HUES48 (cell line): ENCODE measurements at regions not wholly inside any gene's neighbourhood (a gene's known extent, or its start where the extent isn't known, plus 50 kb on each side); places are given as distances from the start of the nearest gene placed in this dataset.

Experiments used
- H3K27ac ChIP-seq: one replicate; pipeline ENCODE4 v1.7.0; 2013; ENCODE audit warnings: low read depth, low read length, inconsistent platforms
- H3K27me3 ChIP-seq: 2 replicates; pipeline ENCODE4 v1.6.1; 2013; ENCODE audit warnings: mild to moderate bottlenecking, low read length; ENCODE audit not compliant: control insufficient read depth, insufficient read depth
- H3K36me3 ChIP-seq: 2 replicates; pipeline ENCODE4 v1.6.1; 2013; ENCODE audit warnings: low read length; ENCODE audit not compliant: control insufficient read depth, insufficient read depth
- H3K4me1 ChIP-seq: 2 replicates; pipeline ENCODE4 v1.6.1; 2013; ENCODE audit warnings: mild to moderate bottlenecking, low read length; ENCODE audit not compliant: control insufficient read depth, insufficient read depth
- H3K4me3 ChIP-seq: 2 replicates; pipeline ENCODE4 v1.5.1; 2013; ENCODE audit warnings: mild to moderate bottlenecking, low read depth, low read length
- H3K9ac ChIP-seq: 2 replicates; pipeline ENCODE4 v1.6.1; 2013; ENCODE audit warnings: mild to moderate bottlenecking, low read depth, low read length, moderate library complexity
- H3K9me3 ChIP-seq: 2 replicates; pipeline ENCODE4 v1.6.1; 2013; ENCODE audit warnings: low read length; ENCODE audit not compliant: control insufficient read depth, insufficient read depth

DNA sequence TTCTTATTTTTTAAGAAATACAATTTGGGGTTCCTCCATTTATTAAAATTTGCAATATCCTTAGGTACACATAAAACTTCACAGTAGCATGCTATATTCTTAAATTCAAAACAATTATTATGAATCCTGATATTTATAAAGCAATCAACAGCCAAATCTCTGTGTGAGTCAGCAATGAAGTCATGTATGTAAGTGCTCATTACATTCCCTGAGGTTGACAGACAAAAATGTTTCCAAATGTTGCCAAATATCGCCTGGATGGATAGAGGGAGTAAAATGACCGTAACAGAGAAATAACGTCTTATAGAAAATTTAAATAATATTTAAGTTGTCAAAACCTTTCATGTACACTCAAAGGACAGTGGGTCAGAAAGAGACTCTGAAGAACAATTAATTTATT is 220.0 kb downstream of the PCDH18 start:
- no peak overlapping the region for H3K27ac ChIP-seq
- H3K9me3 ChIP-seq = no peaks in the 10 kb centered on the region

DNA sequence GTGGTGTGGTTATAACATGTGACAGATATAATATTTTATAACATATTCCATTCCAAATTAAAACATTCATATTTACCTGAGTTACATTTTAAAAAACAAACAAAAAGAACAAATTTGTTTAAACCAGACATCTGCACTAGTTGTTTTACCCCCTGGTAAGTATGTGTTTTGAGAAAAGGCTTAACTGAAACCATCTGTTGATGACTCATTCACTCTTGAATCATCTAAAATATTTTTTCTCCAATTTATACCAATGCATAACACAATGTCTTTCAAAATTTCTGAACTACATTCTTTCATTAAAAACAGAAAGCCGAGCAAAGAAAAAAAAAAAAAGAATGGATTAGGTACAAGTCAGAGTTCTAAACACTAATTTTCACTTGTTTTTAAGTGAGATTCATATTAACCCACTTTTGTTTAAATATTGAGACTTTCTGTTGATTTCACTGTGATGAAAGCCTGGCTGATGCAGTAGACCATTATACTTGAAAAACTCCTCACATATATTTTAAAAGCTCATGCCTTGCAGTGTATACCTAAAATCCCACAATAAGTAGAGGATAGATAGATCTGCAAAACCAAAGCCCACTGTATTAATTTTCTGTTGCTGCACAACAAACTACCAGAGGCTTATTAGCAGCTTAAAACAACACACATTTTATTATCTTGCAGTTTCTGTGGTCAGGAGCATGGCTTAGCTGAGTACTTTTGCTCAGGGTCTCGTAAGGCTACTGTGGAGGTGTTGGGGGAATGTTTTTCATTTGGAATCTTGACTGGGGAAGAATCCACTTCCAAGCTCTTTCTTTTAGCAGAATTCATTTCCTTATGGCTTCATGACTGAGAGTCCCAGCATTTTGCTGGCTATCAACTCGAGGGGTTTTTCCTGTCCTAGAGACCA is 221.5 kb downstream of the PCDH18 start:
- Histone ChIP-seq H3K27me3 (no peaks in the 10 kb centered on the region), H3K4me1 (no peaks in the 10 kb centered on the region; the same call in 1 of the 2 replicates), H3K36me3 (no peaks in the 10 kb centered on the region), H3K9ac (no peak overlapping the region), H3K4me3 (no peak overlapping the region), H3K9me3 (no peaks in the 10 kb centered on the region), H3K27ac (no peak overlapping the region)

More for the DNA sequence above, 220.0 kb downstream of the PCDH18 start:
- H3K27me3 ChIP-seq = no peaks in the 10 kb centered on the region
- H3K9ac ChIP-seq = no peak overlapping the region
- H3K4me3 ChIP-seq = no peak overlapping the region
- no peaks in the 10 kb centered on the region; the same call in 1 of the 2 replicates for H3K4me1 ChIP-seq
- no peaks in the 10 kb centered on the region for H3K36me3 ChIP-seq

DNA sequence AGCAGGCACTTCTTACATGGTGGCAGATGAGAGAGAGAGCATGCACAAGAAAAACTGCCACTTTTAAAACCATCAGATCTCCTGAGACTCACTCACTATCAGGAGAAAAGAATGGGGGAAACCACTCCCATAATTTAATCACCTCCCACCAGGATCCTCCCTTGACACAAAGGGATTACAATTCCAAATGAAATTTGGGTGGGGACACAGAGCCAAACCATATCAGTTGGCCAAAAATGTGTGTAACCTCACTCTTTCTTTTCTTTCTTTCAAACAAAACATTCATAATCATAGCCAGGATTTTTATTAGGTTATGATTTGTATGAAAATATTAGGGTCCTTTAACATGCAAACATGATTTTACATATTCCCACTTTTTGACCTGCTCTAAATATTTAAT is 222.1 kb downstream of the PCDH18 start:
- Histone ChIP-seq H3K9me3 (no peaks in the 10 kb centered on the region), H3K27ac (no peak overlapping the region), H3K4me1 (no peaks in the 10 kb centered on the region; the same call in 1 of the 2 replicates), H3K4me3 (no peak overlapping the region), H3K36me3 (no peaks in the 10 kb centered on the region), H3K9ac (no peak overlapping the region), H3K27me3 (no peaks in the 10 kb centered on the region)

DNA sequence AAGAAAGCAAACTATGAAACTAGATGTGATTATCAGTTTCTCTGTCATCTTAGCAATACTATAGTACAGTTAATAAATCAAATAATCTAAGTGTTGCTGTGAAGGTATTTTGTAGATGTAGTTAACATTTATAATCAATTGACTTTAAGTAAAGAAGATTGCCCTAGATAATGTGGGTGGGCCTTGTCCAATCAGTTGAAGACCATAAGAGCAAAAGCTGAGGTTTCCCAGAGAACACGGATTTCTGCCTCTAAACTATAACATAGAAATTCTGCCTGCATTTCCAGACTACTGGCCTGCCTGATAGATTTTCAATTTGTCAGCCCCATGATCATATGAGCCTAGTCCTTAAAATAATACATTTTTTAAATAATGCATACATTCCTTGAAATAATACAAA is 222.9 kb downstream of the PCDH18 start:
- no peak overlapping the region for H3K27ac ChIP-seq
- no peaks in the 10 kb centered on the region for H3K27me3 ChIP-seq
- peaks cover 1% of the 10 kb centered on the region for H3K4me1 ChIP-seq
- no peak overlapping the region for H3K4me3 ChIP-seq
- no peaks in the 10 kb centered on the region for H3K9me3 ChIP-seq
- H3K36me3 ChIP-seq = no peaks in the 10 kb centered on the region
- H3K9ac ChIP-seq = no peak overlapping the region

DNA sequence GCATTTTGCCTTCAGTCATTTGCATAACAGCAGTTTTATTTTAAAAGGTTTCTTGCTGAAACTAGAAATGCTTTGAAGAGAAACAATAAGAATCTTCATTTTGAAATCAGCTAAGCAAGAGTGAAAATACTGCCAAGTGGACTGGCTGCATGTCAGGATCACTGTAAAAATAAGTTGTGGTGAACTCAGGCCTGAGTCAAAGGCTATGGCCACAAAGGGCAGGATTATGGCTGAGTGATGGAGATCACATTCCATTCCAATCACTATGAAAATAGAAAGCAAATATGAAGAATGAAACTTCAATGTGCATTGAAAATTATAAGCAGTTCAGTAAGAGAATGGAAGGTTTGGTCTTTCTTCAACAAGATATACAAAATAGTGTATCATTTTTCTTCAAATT is 224.5 kb downstream of the PCDH18 start:
- no peaks in the 10 kb centered on the region for H3K36me3 ChIP-seq
- H3K9me3 ChIP-seq = no peaks in the 10 kb centered on the region
- H3K27me3 ChIP-seq = no peaks in the 10 kb centered on the region
- H3K4me3 ChIP-seq = no peak overlapping the region
- H3K27ac ChIP-seq = no peak overlapping the region
- peaks cover 3% of the 10 kb centered on the region for H3K4me1 ChIP-seq
- no peak overlapping the region for H3K9ac ChIP-seq

DNA sequence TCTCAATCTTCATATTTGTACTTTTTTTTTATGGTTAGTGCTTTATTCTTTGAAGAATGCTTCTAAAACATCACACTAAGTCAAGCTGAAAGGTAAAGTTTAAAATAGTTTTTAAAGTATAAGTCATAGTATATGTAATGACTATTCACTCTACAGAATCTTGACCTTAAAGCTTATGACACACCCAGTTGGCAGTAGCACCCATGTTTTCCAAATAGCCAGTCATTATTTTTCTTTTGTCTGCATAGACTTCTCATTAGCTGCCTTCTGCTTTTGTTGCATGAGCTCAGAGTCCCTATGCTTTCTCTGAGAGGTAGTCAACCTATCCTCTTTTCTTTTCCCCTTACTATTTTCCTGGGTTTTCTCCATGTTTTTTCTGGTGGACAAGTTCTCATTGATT is 231.5 kb downstream of the PCDH18 start:
- Histone ChIP-seq H3K27me3 (no peaks in the 10 kb centered on the region), H3K4me1 (peaks cover 3% of the 10 kb centered on the region; the same call in 1 of the 2 replicates), H3K4me3 (no peak overlapping the region), H3K27ac (no peak overlapping the region), H3K36me3 (no peaks in the 10 kb centered on the region), H3K9me3 (no peaks in the 10 kb centered on the region), H3K9ac (no peak overlapping the region)

DNA sequence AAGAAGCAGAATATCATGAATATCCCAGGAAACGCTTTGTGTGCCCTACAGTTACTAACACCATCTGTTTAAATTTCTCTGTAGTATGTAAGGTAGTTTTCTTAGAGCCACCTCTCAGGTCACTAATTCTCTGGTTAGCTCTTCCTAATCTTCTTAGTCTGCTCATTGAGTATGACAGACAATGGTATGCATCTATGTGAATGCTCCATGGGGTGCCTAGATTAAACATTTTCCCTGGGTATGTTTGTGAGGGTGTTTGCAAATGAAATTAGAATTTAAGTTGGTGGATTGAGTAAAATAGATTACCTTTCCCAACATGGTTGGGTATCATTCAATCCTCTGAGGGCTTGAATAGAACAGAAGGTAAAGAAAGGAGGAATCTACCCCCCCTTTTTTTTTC is 233.0 kb downstream of the PCDH18 start:
- H3K4me3 ChIP-seq = no peak overlapping the region
- no peak overlapping the region for H3K27ac ChIP-seq
- H3K4me1 ChIP-seq = peaks cover under 1% of the 10 kb centered on the region; the same call in 1 of the 2 replicates
- H3K9me3 ChIP-seq = no peaks in the 10 kb centered on the region
- no peaks in the 10 kb centered on the region for H3K36me3 ChIP-seq
- no peak overlapping the region for H3K9ac ChIP-seq
- H3K27me3 ChIP-seq = no peaks in the 10 kb centered on the region

DNA sequence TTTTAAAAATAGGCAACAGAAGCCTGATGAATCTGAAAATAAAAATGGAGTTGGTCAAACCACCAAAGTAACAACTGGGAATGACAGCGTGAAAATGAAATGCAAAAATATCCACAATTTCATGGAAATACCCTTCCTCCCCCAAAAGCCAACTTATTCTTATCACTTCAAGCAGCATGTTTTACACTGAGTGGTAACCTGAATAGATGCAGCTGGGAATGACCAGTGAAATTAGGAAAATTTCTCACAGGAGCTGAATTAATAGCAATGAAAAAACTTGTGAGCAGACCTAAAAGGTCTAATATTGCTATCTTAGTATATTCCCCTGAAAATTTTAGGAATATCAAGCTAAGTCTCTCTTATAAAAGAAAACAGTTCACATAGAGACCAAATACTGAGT is 239.0 kb downstream of the PCDH18 start:
- H3K9ac ChIP-seq = no peak overlapping the region
- H3K4me3 ChIP-seq = no peak overlapping the region
- H3K4me1 ChIP-seq = no peaks in the 10 kb centered on the region
- H3K9me3 ChIP-seq = no peaks in the 10 kb centered on the region
- no peak overlapping the region for H3K27ac ChIP-seq
- no peaks in the 10 kb centered on the region for H3K36me3 ChIP-seq
- H3K27me3 ChIP-seq = no peaks in the 10 kb centered on the region

DNA sequence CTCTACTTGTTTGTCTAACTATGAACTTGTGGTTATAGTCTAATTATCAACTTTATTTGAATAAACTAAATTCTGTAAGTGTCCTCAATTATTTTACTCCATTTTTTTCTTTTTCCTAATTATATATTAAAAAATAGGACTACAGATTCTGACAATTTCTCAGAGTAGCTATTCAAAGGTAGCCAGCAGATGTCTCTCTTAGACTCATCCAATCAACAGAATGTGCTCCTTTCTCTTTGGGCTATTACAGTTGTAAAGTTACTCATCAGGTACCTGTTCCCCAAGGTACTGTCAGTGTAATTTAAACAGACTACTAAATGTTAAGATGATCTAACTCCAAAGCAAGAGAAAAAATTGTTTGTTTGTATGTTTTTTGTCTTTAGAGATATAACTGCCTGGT is 248.6 kb downstream of the PCDH18 start:
- Histone ChIP-seq H3K4me3 (no peak overlapping the region), H3K4me1 (no peaks in the 10 kb centered on the region), H3K9me3 (no peaks in the 10 kb centered on the region), H3K27ac (no peak overlapping the region), H3K9ac (no peak overlapping the region), H3K36me3 (no peaks in the 10 kb centered on the region), H3K27me3 (no peaks in the 10 kb centered on the region)

DNA sequence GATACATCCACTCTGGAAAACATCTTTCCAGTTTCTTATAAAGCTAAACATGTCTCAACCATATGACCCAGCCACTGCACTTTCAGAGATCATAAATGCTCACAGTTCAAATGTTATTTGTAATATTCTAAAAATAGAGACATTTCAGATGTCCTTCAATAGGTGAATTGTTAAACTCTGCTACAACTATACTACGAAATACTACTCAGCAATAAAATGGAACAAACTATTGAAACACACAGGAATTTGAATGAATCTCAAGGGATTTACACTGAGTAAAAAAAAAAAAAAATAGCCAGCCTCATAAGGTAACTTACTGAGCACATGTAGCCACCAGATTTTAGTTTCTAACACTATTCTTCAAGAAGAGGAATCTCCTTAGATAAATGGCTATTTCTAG is 253.9 kb downstream of the PCDH18 start:
- Histone ChIP-seq H3K36me3 (no peaks in the 10 kb centered on the region), H3K9ac (no peak overlapping the region), H3K27ac (no peak overlapping the region), H3K4me3 (no peak overlapping the region), H3K4me1 (no peaks in the 10 kb centered on the region), H3K27me3 (no peaks in the 10 kb centered on the region), H3K9me3 (no peaks in the 10 kb centered on the region)

DNA sequence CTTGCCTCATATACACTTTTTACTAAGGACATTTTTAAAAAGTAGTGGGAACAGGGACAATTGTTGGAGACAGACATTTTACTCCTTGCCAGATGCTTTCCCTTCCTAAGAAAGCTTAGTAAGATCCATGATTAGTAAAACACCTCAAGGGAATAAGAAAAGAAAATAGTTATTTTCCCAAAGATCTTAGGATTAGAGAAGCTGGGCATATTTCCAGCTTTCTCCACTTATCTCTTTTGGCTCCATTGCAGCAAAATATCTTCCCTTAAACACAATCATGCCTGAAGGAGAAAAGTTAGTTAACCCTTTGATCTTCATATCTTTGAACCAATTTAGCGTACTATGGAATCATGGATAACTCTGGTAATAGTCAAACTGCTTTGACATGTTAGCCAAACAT is 257.9 kb downstream of the PCDH18 start:
- no peak overlapping the region for H3K27ac ChIP-seq
- H3K4me3 ChIP-seq = no peak overlapping the region

More for the DNA sequence above, 257.9 kb downstream of the PCDH18 start:
- Histone ChIP-seq H3K9ac (no peak overlapping the region), H3K36me3 (no peaks in the 10 kb centered on the region), H3K27me3 (no peaks in the 10 kb centered on the region), H3K4me1 (no peaks in the 10 kb centered on the region), H3K9me3 (no peaks in the 10 kb centered on the region)
